ENCODE measurements at regions not wholly inside any gene's neighbourhood (a gene's known extent, or its start where the extent isn't known, plus 50 kb on each side); places are given as distances from the start of the nearest gene placed in this dataset.

DNA sequence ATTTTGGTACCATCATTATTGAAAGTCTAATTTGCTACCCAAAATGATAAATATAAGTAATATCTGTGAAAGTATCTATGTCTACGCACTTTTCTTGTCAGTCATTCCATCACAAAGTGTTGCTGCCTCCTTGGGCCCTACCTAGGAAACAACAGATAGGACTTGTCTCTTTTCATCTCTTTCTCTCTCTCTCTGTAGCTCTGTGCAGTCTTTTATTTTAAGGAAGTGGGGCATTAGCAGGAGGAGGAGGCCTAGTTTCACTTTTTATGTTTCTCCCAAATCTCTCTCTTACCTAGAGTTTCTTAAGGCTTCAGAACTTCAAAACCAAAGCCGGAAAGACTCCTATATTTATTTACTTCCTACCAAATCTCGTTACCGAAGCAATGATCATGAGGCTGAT lies 354.8 kb upstream of the LUZP2 start:
- no peak for TF ChIP-seq CTCF (IDR thresholded peaks at IDR 0.05)
- TF ChIP-seq EP300 (IDR thresholded peaks at IDR 0.05), result no peak
- TF ChIP-seq POLR2A (IDR thresholded peaks at IDR 0.05), result no peak

All from stomach (tissue), 4 donors.